Astrocyte (in vitro differentiated cells and primary cell): ENCODE measurements at regions not wholly inside any gene's neighbourhood (a gene's known extent, or its start where the extent isn't known, plus 50 kb on each side); places are given as distances from the start of the nearest gene placed in this dataset.

ENCODE experiments used
- DNase-seq: peaks from one replicate; pipeline ENCODE4 v3.0.0-alpha.2; 2010; ENCODE audit warnings: low read depth
- FAIRE-seq: peaks from 2 replicates; lab custom pipeline; 2011; peaks lifted over from hg19 to GRCh38; lab: Jason Lieb, UNC
- H2AFZ ChIP-seq: 2 replicates; pipeline ENCODE4 v1.6.0; 2012; ENCODE audit warnings: low read depth, low read length, inconsistent platforms
- H3K27ac ChIP-seq: 2 replicates; pipeline ENCODE4 v1.5.1; 2011; ENCODE audit warnings: low read depth, low read length, inconsistent platforms
- H3K27me3 ChIP-seq: 2 replicates; pipeline ENCODE4 v1.6.0; 2011; ENCODE audit warnings: low read length, inconsistent platforms; ENCODE audit not compliant: insufficient read depth
- H3K36me3 ChIP-seq: 2 replicates; pipeline ENCODE4 v1.5.1; 2011; ENCODE audit warnings: low read length, inconsistent platforms; ENCODE audit not compliant: insufficient read depth
- H3K4me1 ChIP-seq: 2 replicates; pipeline ENCODE4 v1.5.1; 2011; ENCODE audit warnings: low read length, inconsistent platforms; ENCODE audit not compliant: insufficient read depth
- H3K4me2 ChIP-seq: 2 replicates; pipeline ENCODE4 v1.6.0; 2012; ENCODE audit warnings: low read length, inconsistent platforms
- H3K4me3 ChIP-seq: 2 replicates; pipeline ENCODE4 v1.5.1; 2011; ENCODE audit warnings: low read depth, mild to moderate bottlenecking, low read length, inconsistent platforms; ENCODE audit not compliant: insufficient read depth
- H3K79me2 ChIP-seq: 2 replicates; pipeline ENCODE4 v1.6.0; 2012; ENCODE audit warnings: mild to moderate bottlenecking, low read length, inconsistent platforms; ENCODE audit not compliant: insufficient read depth
- H3K9ac ChIP-seq: 2 replicates; pipeline ENCODE4 v1.6.0; 2012; ENCODE audit warnings: mild to moderate bottlenecking, low read length, inconsistent platforms
- H3K9me3 ChIP-seq: 2 replicates; pipeline ENCODE4 v1.5.1; 2012; ENCODE audit warnings: low read depth, mild to moderate bottlenecking, low read length, inconsistent platforms; ENCODE audit not compliant: insufficient read depth
- H4K20me1 ChIP-seq: 2 replicates; pipeline ENCODE4 v1.6.0; 2012; ENCODE audit warnings: low read length, inconsistent platforms; ENCODE audit not compliant: insufficient read depth
- H3K27ac Mint-ChIP-seq: one replicate; pipeline ENCODE4 v1.8.0; 2021; ENCODE audit warnings: mild to moderate bottlenecking, mixed read lengths; ENCODE audit not compliant: unreplicated experiment
- H3K27me3 Mint-ChIP-seq: one replicate; pipeline ENCODE4 v1.8.0; 2021; ENCODE audit warnings: low read depth, mixed read lengths; ENCODE audit not compliant: unreplicated experiment
- H3K36me3 Mint-ChIP-seq: one replicate; pipeline ENCODE4 v1.8.0; 2021; ENCODE audit warnings: low read depth, mixed read lengths; ENCODE audit not compliant: unreplicated experiment
- H3K4me1 Mint-ChIP-seq: one replicate; pipeline ENCODE4 v1.8.0; 2021; ENCODE audit warnings: low read depth, mixed read lengths; ENCODE audit not compliant: unreplicated experiment
- H3K4me3 Mint-ChIP-seq: one replicate; pipeline ENCODE4 v1.8.0; 2021; ENCODE audit warnings: mild to moderate bottlenecking, moderate library complexity, mixed read lengths; ENCODE audit not compliant: unreplicated experiment
- H3K9me3 Mint-ChIP-seq: one replicate; pipeline ENCODE4 v1.8.0; 2021; ENCODE audit warnings: mild to moderate bottlenecking, mixed read lengths; ENCODE audit not compliant: unreplicated experiment
- EZH2 ChIP-seq: IDR thresholded peaks from 2 replicates; pipeline ENCODE4 v1.6.1; 2012; ENCODE audit warnings: mild to moderate bottlenecking, low read length, inconsistent platforms; ENCODE audit not compliant: insufficient read depth
- TF ChIP-seq, protein P1 (sequence below): IDR thresholded peaks from 2 replicates; pipeline ENCODE4 v1.5.1; 2011; ENCODE audit warnings: low read depth, mild to moderate bottlenecking, inconsistent platforms, low read length, moderate library complexity; ENCODE audit not compliant: insufficient read depth

DNA sequence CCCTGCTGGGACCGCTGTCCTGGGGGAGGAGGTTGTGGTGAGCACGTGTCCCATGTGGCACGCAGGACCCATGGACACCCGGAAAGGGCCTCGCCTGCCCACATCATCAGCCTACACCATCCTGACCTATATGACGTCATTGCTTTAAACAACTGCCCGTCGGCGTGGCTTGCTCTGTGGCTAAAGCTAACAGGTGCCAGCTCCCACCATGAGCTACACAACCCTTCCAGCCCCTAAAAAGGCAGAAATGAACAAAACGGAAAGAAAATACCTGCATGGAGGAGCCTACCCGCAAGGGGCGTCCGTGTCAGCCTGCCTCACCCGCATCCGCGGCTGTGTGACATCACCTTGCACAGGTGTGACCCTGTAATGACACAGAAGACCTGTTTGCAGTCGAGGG, 481.8 kb downstream of the BRD1 start:
- FAIRE-seq, result no peak
- no peaks in the 10 kb centered on the region for H3K4me1 ChIP-seq
- H3K36me3 ChIP-seq, result no peaks in the 10 kb centered on the region
- no peaks in the 10 kb centered on the region for H3K27me3 ChIP-seq
- H3K9me3 ChIP-seq, result no peaks in the 10 kb centered on the region
- H4K20me1 ChIP-seq, result no peaks in the 10 kb centered on the region
- Mint-ChIP-seq H3K36me3 (no peaks in the 10 kb centered on the region), H3K4me1 (no peaks in the 10 kb centered on the region), H3K27me3 (peaks cover 36% of the 10 kb centered on the region), H3K9me3 (peaks cover 5% of the 10 kb centered on the region), H3K27ac (no peak overlapping the region), H3K4me3 (no peak overlapping the region)
- no peak for TF ChIP-seq EZH2
- TF ChIP-seq, protein P1, sequence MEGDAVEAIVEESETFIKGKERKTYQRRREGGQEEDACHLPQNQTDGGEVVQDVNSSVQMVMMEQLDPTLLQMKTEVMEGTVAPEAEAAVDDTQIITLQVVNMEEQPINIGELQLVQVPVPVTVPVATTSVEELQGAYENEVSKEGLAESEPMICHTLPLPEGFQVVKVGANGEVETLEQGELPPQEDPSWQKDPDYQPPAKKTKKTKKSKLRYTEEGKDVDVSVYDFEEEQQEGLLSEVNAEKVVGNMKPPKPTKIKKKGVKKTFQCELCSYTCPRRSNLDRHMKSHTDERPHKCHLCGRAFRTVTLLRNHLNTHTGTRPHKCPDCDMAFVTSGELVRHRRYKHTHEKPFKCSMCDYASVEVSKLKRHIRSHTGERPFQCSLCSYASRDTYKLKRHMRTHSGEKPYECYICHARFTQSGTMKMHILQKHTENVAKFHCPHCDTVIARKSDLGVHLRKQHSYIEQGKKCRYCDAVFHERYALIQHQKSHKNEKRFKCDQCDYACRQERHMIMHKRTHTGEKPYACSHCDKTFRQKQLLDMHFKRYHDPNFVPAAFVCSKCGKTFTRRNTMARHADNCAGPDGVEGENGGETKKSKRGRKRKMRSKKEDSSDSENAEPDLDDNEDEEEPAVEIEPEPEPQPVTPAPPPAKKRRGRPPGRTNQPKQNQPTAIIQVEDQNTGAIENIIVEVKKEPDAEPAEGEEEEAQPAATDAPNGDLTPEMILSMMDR, result no peak
- H3K4me3 ChIP-seq, result no peak overlapping the region
- H2AFZ ChIP-seq, result no peak overlapping the region
- no peak for DNase-seq
- no peak overlapping the region for H3K27ac ChIP-seq
- no peak overlapping the region for H3K4me2 ChIP-seq
- no peaks in the 10 kb centered on the region for H3K79me2 ChIP-seq
- H3K9ac ChIP-seq, result no peak overlapping the region

DNA sequence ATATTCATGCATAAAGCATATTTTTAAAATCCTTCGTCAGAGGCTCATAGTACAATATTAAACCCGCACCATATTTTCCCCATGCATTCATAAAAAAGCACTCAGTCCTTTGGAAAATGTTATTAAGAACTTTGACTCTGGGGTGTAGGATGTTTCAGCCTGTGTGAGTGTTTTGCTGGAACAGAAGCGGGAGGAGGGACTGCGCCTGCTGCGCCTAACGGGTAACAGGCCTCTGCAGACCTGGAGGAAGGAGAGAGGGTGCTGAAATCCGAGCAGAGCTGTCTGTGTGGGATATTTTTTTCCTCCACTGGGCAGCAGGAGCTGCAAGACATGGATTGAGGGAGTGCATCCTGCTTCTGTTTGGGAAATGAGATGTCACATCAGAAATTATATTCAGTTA, 483.0 kb downstream of the BRD1 start:
- no peaks in the 10 kb centered on the region for H3K79me2 ChIP-seq
- H3K4me1 ChIP-seq, result no peaks in the 10 kb centered on the region
- H4K20me1 ChIP-seq, result no peaks in the 10 kb centered on the region
- no peak overlapping the region for H3K27ac Mint-ChIP-seq
- no peak overlapping the region for H3K4me3 ChIP-seq
- H3K27me3 Mint-ChIP-seq, result peaks cover 37% of the 10 kb centered on the region
- DNase-seq (no peak), FAIRE-seq (no peak)
- no peak overlapping the region for H3K27ac ChIP-seq
- H3K4me3 Mint-ChIP-seq, result no peak overlapping the region
- no peak overlapping the region for H3K9ac ChIP-seq
- H3K36me3 ChIP-seq, result no peaks in the 10 kb centered on the region
- no peaks in the 10 kb centered on the region for H3K27me3 ChIP-seq
- H3K4me2 ChIP-seq, result no peak overlapping the region
- peaks cover 5% of the 10 kb centered on the region for H3K9me3 Mint-ChIP-seq
- no peaks in the 10 kb centered on the region for H3K36me3 Mint-ChIP-seq
- no peak overlapping the region for H2AFZ ChIP-seq
- TF ChIP-seq, protein P1, result no peak
- no peak for TF ChIP-seq EZH2
- H3K4me1 Mint-ChIP-seq, result no peaks in the 10 kb centered on the region
- no peaks in the 10 kb centered on the region for H3K9me3 ChIP-seq

DNA sequence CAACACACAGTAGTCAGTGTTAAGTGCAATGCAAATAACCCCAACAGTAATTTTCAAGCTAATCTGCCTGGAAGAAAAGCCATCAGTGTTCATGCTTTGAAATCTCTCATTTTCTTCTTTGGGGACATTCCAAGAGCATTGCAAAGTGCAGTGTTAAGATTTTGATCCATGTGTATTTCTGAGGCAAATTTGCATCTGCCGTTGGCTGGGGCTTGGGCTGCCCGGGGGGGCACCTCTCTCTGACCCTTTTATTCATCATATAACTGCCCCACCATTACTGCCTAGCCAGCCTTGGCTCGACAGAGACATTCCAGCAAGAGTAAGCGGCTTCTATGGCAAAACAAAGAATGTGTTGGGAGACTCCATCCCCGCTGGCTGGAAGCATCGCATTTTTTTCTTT, 483.5 kb downstream of the BRD1 start:
- Histone ChIP-seq H3K27ac (no peak overlapping the region), H3K4me1 (no peaks in the 10 kb centered on the region), H3K4me3 (no peak overlapping the region), H3K9me3 (no peaks in the 10 kb centered on the region), H3K9ac (no peak overlapping the region), H4K20me1 (no peaks in the 10 kb centered on the region), H3K36me3 (no peaks in the 10 kb centered on the region), H2AFZ (no peak overlapping the region), H3K79me2 (no peaks in the 10 kb centered on the region), H3K4me2 (no peak overlapping the region), H3K27me3 (no peaks in the 10 kb centered on the region)
- Mint-ChIP-seq H3K27me3 (peaks cover 36% of the 10 kb centered on the region), H3K9me3 (peaks cover 5% of the 10 kb centered on the region), H3K36me3 (no peaks in the 10 kb centered on the region), H3K4me1 (no peaks in the 10 kb centered on the region), H3K4me3 (no peak overlapping the region), H3K27ac (no peak overlapping the region)
- no peak for DNase-seq
- FAIRE-seq, result no peak
- TF ChIP-seq, protein P1, result no peak
- TF ChIP-seq EZH2, result no peak
